H1 (cell line): ENCODE measurements at regions not wholly inside any gene's neighbourhood (a gene's known extent, or its start where the extent isn't known, plus 50 kb on each side); places are given as distances from the start of the nearest gene placed in this dataset.

Experiments
- CTCF ChIA-PET: fragments of 300-600 bp; sonication (Branson Sonifier 250); formaldehyde crosslinking; loops from one replicate; lab custom pipeline; 2021; ENCODE audit not compliant: partially characterized antibody; lab: Charles Lee
- POLR2A ChIA-PET: fragments of 300-600 bp; sonication (Branson Sonifier 250); formaldehyde crosslinking; loops from one replicate; lab custom pipeline; 2021; ENCODE audit warnings: inconsistent platforms; ENCODE audit not compliant: partially characterized antibody; lab: Charles Lee
- DNase-seq, 2 experiments: peaks; one replicate each; pipeline versions ENCODE4 v3.0.0 to v3.0.0-alpha.2; 2010 to 2022; ENCODE audit warnings: low spot score in 2 of 2, low read depth in 1 of 2, mixed read lengths in 1 of 2
- FAIRE-seq: peaks from 2 replicates; lab custom pipeline; 2011; peaks lifted over from hg19 to GRCh38; lab: Jason Lieb, UNC
- H2AFZ ChIP-seq: 2 replicates; pipeline ENCODE4 v1.8.1; 2012; ENCODE audit warnings: low read length, inconsistent platforms
- H2AK5ac ChIP-seq: 2 replicates; pipeline ENCODE4 v1.6.1; 2013; ENCODE audit warnings: low read depth, low read length
- H2BK120ac ChIP-seq: replicated peaks from 2 replicates; pipeline ENCODE3; 2013; ENCODE audit warnings: low read depth, low read length, inconsistent platforms
- H2BK12ac ChIP-seq: 2 replicates; pipeline ENCODE4 v1.6.1; 2013; ENCODE audit warnings: low read depth, low read length
- H2BK15ac ChIP-seq: 2 replicates; pipeline ENCODE4 v1.6.1; 2013; ENCODE audit warnings: low read length
- H2BK20ac ChIP-seq: 2 replicates; pipeline ENCODE4 v1.6.1; 2013; ENCODE audit warnings: low read length
- H2BK5ac ChIP-seq: 2 replicates; pipeline ENCODE4 v1.6.1; 2013; ENCODE audit warnings: low read depth, low read length
- H3K14ac ChIP-seq: 2 replicates; pipeline ENCODE4 v1.6.1; 2013; ENCODE audit warnings: inconsistent platforms; ENCODE audit not compliant: insufficient read length
- H3K18ac ChIP-seq: 2 replicates; pipeline ENCODE4 v1.6.1; 2013; ENCODE audit warnings: low read length; ENCODE audit errors: extremely low read depth
- H3K23ac ChIP-seq: 2 replicates; pipeline ENCODE4 v1.6.1; 2013; ENCODE audit warnings: inconsistent platforms; ENCODE audit not compliant: insufficient read length
- H3K23me2 ChIP-seq: 2 replicates; pipeline ENCODE4 v1.6.1; 2013; ENCODE audit warnings: low read depth, low read length
- H3K27ac ChIP-seq: 2 replicates; pipeline ENCODE4 v1.6.1; 2011; ENCODE audit warnings: low read depth, low read length, inconsistent platforms
- H3K27me3 ChIP-seq, 4 experiments: replicated peaks in 1 of 4; 1 replicate in 1 of 4; 2 replicates in 3 of 4; pipeline versions ENCODE4 v1.6.1 to v1.8.1; 2011 to 2013; ENCODE audit warnings: low read length in 3 of 4, mild to moderate bottlenecking in 3 of 4, inconsistent platforms in 2 of 4, mixed read lengths in 2 of 4, moderate library complexity in 1 of 4; ENCODE audit not compliant: control insufficient read depth in 3 of 4, insufficient read depth in 3 of 4; ENCODE audit errors: extremely low read depth in 1 of 4
- H3K36me3 ChIP-seq, 4 experiments: 2 replicates each; pipeline versions ENCODE4 v1.6.1 to v1.8.1; 2011 to 2013; ENCODE audit warnings: mild to moderate bottlenecking in 4 of 4, low read length in 3 of 4, moderate library complexity in 2 of 4, control low read depth in 1 of 4, inconsistent platforms in 1 of 4; ENCODE audit not compliant: insufficient read depth in 4 of 4, control insufficient read depth in 2 of 4
- H3K4ac ChIP-seq: replicated peaks from 2 replicates; pipeline ENCODE3; 2013; ENCODE audit warnings: low read length, low read depth, mixed read lengths, inconsistent platforms; ENCODE audit not compliant: insufficient read length
- H3K4me1 ChIP-seq, 4 experiments: replicated peaks in 1 of 4; 1 replicate in 1 of 4; 2 replicates in 3 of 4; pipeline versions ENCODE4 v1.6.1 to v1.8.1; 2011 to 2013; ENCODE audit warnings: low read length in 3 of 4, inconsistent platforms in 2 of 4, mixed read lengths in 1 of 4; ENCODE audit not compliant: insufficient read depth in 4 of 4, control insufficient read depth in 3 of 4
- H3K4me2 ChIP-seq, 2 experiments: 2 replicates each; pipeline versions ENCODE4 v1.6.1 to v1.8.1; 2011 to 2013; ENCODE audit warnings: low read depth in 2 of 2, low read length in 2 of 2, control low read depth in 1 of 2, inconsistent platforms in 1 of 2, mild to moderate bottlenecking in 1 of 2; ENCODE audit not compliant: insufficient read depth in 1 of 2
- H3K4me3 ChIP-seq, 4 experiments: fragments of 200-600, 300-600 bp in 1 of 4; sonication (generic), shearing (Covaris generic), sonication (Bioruptor Twin) in 1 of 4; 2 replicates each; pipeline versions ENCODE4 v1.5.1 to v1.8.1; 2011 to 2016; ENCODE audit warnings: low read length in 4 of 4, low read depth in 3 of 4, control low read depth in 2 of 4, inconsistent platforms in 2 of 4, mild to moderate bottlenecking in 2 of 4, mixed read lengths in 1 of 4, moderate library complexity in 1 of 4; ENCODE audit not compliant: insufficient read depth in 2 of 4; ENCODE audit errors: extremely low read depth in 1 of 4
- H3K56ac ChIP-seq: replicated peaks from 2 replicates; pipeline ENCODE3; 2013; ENCODE audit warnings: low read depth, mild to moderate bottlenecking, mixed read lengths, low read length, inconsistent platforms; ENCODE audit not compliant: insufficient read length
- H3K79me1 ChIP-seq: 2 replicates; pipeline ENCODE4 v1.6.1; 2013; ENCODE audit warnings: low read depth, low read length, control low read depth
- H3K79me2 ChIP-seq, 2 experiments: 2 replicates each; pipeline versions ENCODE4 v1.6.1 to v1.8.1; 2012 to 2013; ENCODE audit warnings: low read length in 2 of 2, mild to moderate bottlenecking in 2 of 2, inconsistent platforms in 1 of 2; ENCODE audit not compliant: insufficient read depth in 2 of 2, control insufficient read depth in 1 of 2
- H3K9ac ChIP-seq, 4 experiments: replicated peaks in 1 of 4; 1 replicate in 1 of 4; 2 replicates in 3 of 4; pipeline versions ENCODE4 v1.6.1 to v1.8.1; 2011 to 2013; ENCODE audit warnings: low read depth in 3 of 4, low read length in 3 of 4, control low read depth in 2 of 4, mild to moderate bottlenecking in 2 of 4, moderate library complexity in 2 of 4, inconsistent platforms in 1 of 4; ENCODE audit errors: extremely low read depth in 1 of 4
- H3K9me3 ChIP-seq, 2 experiments: 2 replicates each; pipeline versions ENCODE4 v1.6.1 to v1.8.1; 2012 to 2013; ENCODE audit warnings: mild to moderate bottlenecking in 2 of 2, moderate library complexity in 2 of 2, control low read depth in 1 of 2, inconsistent platforms in 1 of 2, low read depth in 1 of 2, low read length in 1 of 2, mixed read lengths in 1 of 2; ENCODE audit not compliant: insufficient read depth in 2 of 2
- H4K20me1 ChIP-seq, 2 experiments: replicated peaks in 1 of 2; 2 replicates each; pipeline versions ENCODE3 to v1.8.1; 2011 to 2013; ENCODE audit warnings: inconsistent platforms in 2 of 2, low read length in 2 of 2, mild to moderate bottlenecking in 1 of 2; ENCODE audit not compliant: insufficient read depth in 2 of 2, control insufficient read depth in 1 of 2
- H4K5ac ChIP-seq: 2 replicates; pipeline ENCODE4 v1.6.1; 2013; ENCODE audit warnings: low read length, low read depth, mixed read lengths, inconsistent platforms; ENCODE audit not compliant: insufficient read length
- H4K8ac ChIP-seq: 2 replicates; pipeline ENCODE4 v1.8.0; 2013; ENCODE audit warnings: mild to moderate bottlenecking, moderate library complexity, low read length, inconsistent platforms; ENCODE audit not compliant: insufficient read depth; ENCODE audit errors: extremely low read depth
- H4K91ac ChIP-seq: replicated peaks from 2 replicates; pipeline ENCODE3; 2013; ENCODE audit warnings: low read length, mixed read lengths, inconsistent platforms; ENCODE audit not compliant: insufficient read length
- BCL11A ChIP-seq, 2 experiments: IDR thresholded peaks; one replicate each; pipeline ENCODE4 v1.6.1; 2011; ENCODE audit warnings: low read depth in 2 of 2, low read length in 2 of 2, mild to moderate bottlenecking in 2 of 2
- CBX5 ChIP-seq: fragments of 300-800, 300-1000 bp; sonication (generic); IDR thresholded peaks from 2 replicates; pipeline ENCODE4 v1.7.1; 2016; ENCODE audit warnings: antibody characterized with exemption, low read length, low read depth
- CREB1 ChIP-seq: IDR thresholded peaks from 2 replicates; pipeline ENCODE4 v1.6.1; 2012; ENCODE audit warnings: inconsistent platforms
- EGR1 ChIP-seq: IDR thresholded peaks from 2 replicates; pipeline ENCODE4 v1.6.1; 2011; ENCODE audit warnings: low read depth, low read length, borderline replicate concordance
- FOSL1 ChIP-seq: IDR thresholded peaks from 2 replicates; pipeline ENCODE4 v1.6.1; 2011; ENCODE audit warnings: mild to moderate bottlenecking, low read depth, low read length, moderate library complexity; ENCODE audit not compliant: insufficient read depth
- PHF8 ChIP-seq: fragments of 200-600 bp; sonication (generic); conservative IDR thresholded peaks from 2 replicates; pipeline ENCODE4 v1.7.1; 2012; ENCODE audit warnings: low read depth, mild to moderate bottlenecking, inconsistent platforms, low read length, moderate library complexity
- POU5F1 ChIP-seq: IDR thresholded peaks from 2 replicates; pipeline ENCODE4 v1.6.1; 2011; ENCODE audit warnings: low read depth, mild to moderate bottlenecking, low read length, moderate library complexity
- RBBP5 ChIP-seq: IDR thresholded peaks from 2 replicates; pipeline ENCODE4 v1.7.1; 2012; ENCODE audit warnings: low read depth, mild to moderate bottlenecking, inconsistent platforms, low read length, moderate library complexity, borderline replicate concordance
- SIRT6 ChIP-seq: IDR thresholded peaks from one replicate; pipeline ENCODE4 v1.7.1; 2012; ENCODE audit warnings: low read length, inconsistent platforms
- SP2 ChIP-seq: IDR thresholded peaks from 2 replicates; pipeline ENCODE4 v1.6.1; 2012; ENCODE audit warnings: mild to moderate bottlenecking, low read length, inconsistent platforms
- SP4 ChIP-seq: IDR thresholded peaks from 2 replicates; pipeline ENCODE4 v1.6.1; 2012; ENCODE audit warnings: low read length, inconsistent platforms
- TBP ChIP-seq: IDR thresholded peaks from 2 replicates; pipeline ENCODE4 v1.6.1; 2011; ENCODE audit warnings: low read depth, low read length, improper control_type of control experiment
- YY1 ChIP-seq: IDR thresholded peaks from 2 replicates; pipeline ENCODE4 v1.6.1; 2011; ENCODE audit warnings: low read depth, mild to moderate bottlenecking, low read length
- WGBS, 2 experiments: shearing (Covaris generic) in 1 of 2; methylation state at CpG; one replicate each; pipeline versions ENCODE4 v1.1.6 to v1.1.7; 2013 to 2015; ENCODE audit warnings: low lambda C conversion rate in 2 of 2, mixed read lengths in 2 of 2, inconsistent platforms in 1 of 2, low coverage in 1 of 2, missing lambda C conversion rate in 1 of 2; ENCODE audit not compliant: insufficient replicate concordance in 2 of 2, insufficient coverage in 1 of 2, insufficient read length in 1 of 2; ENCODE audit errors: extremely low coverage in 1 of 2, missing lambda C conversion rate in 1 of 2; 5-methylcytosine and 5-hydroxymethylcytosine counted together
- TF ChIP-seq, protein P1 (sequence below), 3 experiments: IDR thresholded peaks; 1 replicate in 2 of 3; 2 replicates in 1 of 3; pipeline versions ENCODE4 v1.5.1 to v1.6.1; 2011; ENCODE audit warnings: low read length in 3 of 3, mild to moderate bottlenecking in 3 of 3, inconsistent platforms in 2 of 3, low read depth in 1 of 3, moderate library complexity in 1 of 3; ENCODE audit not compliant: insufficient read depth in 1 of 3; ENCODE audit errors: control extremely low read depth in 1 of 3

GRCh38 chr3:110697961-110698360, 373.7 kb upstream of the NECTIN3 start:
- H2BK12ac ChIP-seq, result no peak overlapping the region
- H3K79me2 ChIP-seq, result no peaks in the 10 kb centered on the region
- H2BK20ac ChIP-seq, result no peak overlapping the region
- WGBS, 2 experiments, result 78% methylated on average over 4 of the region's 4 CpGs; no CpG with 5 or more reads in 1 of the 2 experiments
- H3K4me1 ChIP-seq, result no peaks in the 10 kb centered on the region
- ChIA-PET POLR2A (no interaction called here), CTCF (no interaction called here)
- H3K27ac ChIP-seq, result no peak overlapping the region
- H3K79me1 ChIP-seq, result no peaks in the 10 kb centered on the region
- DNase-seq, result no peak
- no peak overlapping the region for H3K9ac ChIP-seq
- no peak overlapping the region for H3K14ac ChIP-seq
- no peak overlapping the region for H2BK120ac ChIP-seq
- no peak overlapping the region for H4K8ac ChIP-seq
- no peak overlapping the region for H2BK15ac ChIP-seq
- no peaks in the 10 kb centered on the region for H3K23me2 ChIP-seq
- no peak overlapping the region for H3K4me3 ChIP-seq
- no peak overlapping the region for H3K4me2 ChIP-seq
- H3K4ac ChIP-seq, result no peak overlapping the region
- no peak overlapping the region for H2AK5ac ChIP-seq
- peaks cover 0 to 3% of the 10 kb centered on the region in 2 experiments; a peak in 1 of 4 replicates for H3K9me3 ChIP-seq
- no peak overlapping the region for H3K56ac ChIP-seq
- H4K5ac ChIP-seq, result no peak overlapping the region
- H4K91ac ChIP-seq, result no peak overlapping the region
- no peak overlapping the region for H3K23ac ChIP-seq
- no peaks in the 10 kb centered on the region for H4K20me1 ChIP-seq
- no peak overlapping the region for H2AFZ ChIP-seq
- no peak for FAIRE-seq
- peaks cover 0 to 1% (median 0%) of the 10 kb centered on the region in 4 experiments; a peak in 1 of 7 replicates for H3K27me3 ChIP-seq
- H2BK5ac ChIP-seq, result no peak overlapping the region
- H3K36me3 ChIP-seq, result no peaks in the 10 kb centered on the region; a peak in 1 of 8 replicates
- H3K18ac ChIP-seq, result no peak overlapping the region
- TF ChIP-seq, protein P1, sequence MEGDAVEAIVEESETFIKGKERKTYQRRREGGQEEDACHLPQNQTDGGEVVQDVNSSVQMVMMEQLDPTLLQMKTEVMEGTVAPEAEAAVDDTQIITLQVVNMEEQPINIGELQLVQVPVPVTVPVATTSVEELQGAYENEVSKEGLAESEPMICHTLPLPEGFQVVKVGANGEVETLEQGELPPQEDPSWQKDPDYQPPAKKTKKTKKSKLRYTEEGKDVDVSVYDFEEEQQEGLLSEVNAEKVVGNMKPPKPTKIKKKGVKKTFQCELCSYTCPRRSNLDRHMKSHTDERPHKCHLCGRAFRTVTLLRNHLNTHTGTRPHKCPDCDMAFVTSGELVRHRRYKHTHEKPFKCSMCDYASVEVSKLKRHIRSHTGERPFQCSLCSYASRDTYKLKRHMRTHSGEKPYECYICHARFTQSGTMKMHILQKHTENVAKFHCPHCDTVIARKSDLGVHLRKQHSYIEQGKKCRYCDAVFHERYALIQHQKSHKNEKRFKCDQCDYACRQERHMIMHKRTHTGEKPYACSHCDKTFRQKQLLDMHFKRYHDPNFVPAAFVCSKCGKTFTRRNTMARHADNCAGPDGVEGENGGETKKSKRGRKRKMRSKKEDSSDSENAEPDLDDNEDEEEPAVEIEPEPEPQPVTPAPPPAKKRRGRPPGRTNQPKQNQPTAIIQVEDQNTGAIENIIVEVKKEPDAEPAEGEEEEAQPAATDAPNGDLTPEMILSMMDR (IDR thresholded peaks at IDR 0.05; ENCODE audit: control extremely low read depth in 1 of 3, insufficient read depth in 1 of 3, low read depth in 1 of 3, low read length in 3 of 3), result no peak
- no peak for TF ChIP-seq CBX5
- no peak for TF ChIP-seq SP4
- no peak for TF ChIP-seq POU5F1
- TF ChIP-seq PHF8, result no peak
- TF ChIP-seq CREB1, result no peak
- no peak for TF ChIP-seq BCL11A (IDR thresholded peaks at IDR 0.05; ENCODE audit: low read depth in 2 of 2, low read length in 2 of 2)
- TF ChIP-seq SP2, result no peak
- no peak for TF ChIP-seq SIRT6
- no peak for TF ChIP-seq TBP
- no peak for TF ChIP-seq EGR1
- TF ChIP-seq FOSL1, result no peak
- no peak for TF ChIP-seq RBBP5
- no peak for TF ChIP-seq YY1
